ENCODE measurements at regions not wholly inside any gene's neighbourhood (a gene's known extent, or its start where the extent isn't known, plus 50 kb on each side); places are given as distances from the start of the nearest gene placed in this dataset.
A peak's percentile ranks its signal among the peaks of the same experiment; 100 is the strongest.

- Histone ChIP-seq H3K9me3 (replicated peaks) (no peaks in the 10 kb centered on the region), H3K4me1 (no peaks in the 10 kb centered on the region), H3K27ac (replicated peaks) (no peak overlapping the region), H3K27me3 (ENCODE audit: low read depth) (no peaks in the 10 kb centered on the region), H3K36me3 (no peaks in the 10 kb centered on the region), H3K4me3 (no peak overlapping the region)
- DNase-seq = no peak
- intact Hi-C loops (cut with micrococcal nuclease) = no loop called here
- TF ChIP-seq CTCF (IDR thresholded peaks at IDR 0.05; ENCODE audit: borderline replicate concordance) = peak; percentile 45
Measured at GRCh38 chr15:89034305-89034704, 54.0 kb upstream of the ABHD2 start.

GRCh38 chr15:89035150-89035549 lies 53.1 kb upstream of the ABHD2 start:
- no peaks in the 10 kb centered on the region for H3K4me1 ChIP-seq
- H3K4me3 ChIP-seq = no peak overlapping the region
- no peaks in the 10 kb centered on the region for H3K9me3 ChIP-seq (replicated peaks)
- H3K27me3 ChIP-seq (ENCODE audit: low read depth) = no peaks in the 10 kb centered on the region
- no peak for TF ChIP-seq CTCF (IDR thresholded peaks at IDR 0.05; ENCODE audit: borderline replicate concordance)
- no peaks in the 10 kb centered on the region for H3K36me3 ChIP-seq
- no peak overlapping the region for H3K27ac ChIP-seq (replicated peaks)
- intact Hi-C loops (cut with micrococcal nuclease) = no loop called here
- no peak for DNase-seq

- no peak overlapping the region for H3K27ac ChIP-seq (replicated peaks)
- H3K27me3 ChIP-seq (ENCODE audit: low read depth) = no peaks in the 10 kb centered on the region
- no peak for TF ChIP-seq CTCF (IDR thresholded peaks at IDR 0.05; ENCODE audit: borderline replicate concordance)
- H3K9me3 ChIP-seq (replicated peaks) = no peaks in the 10 kb centered on the region
- no peaks in the 10 kb centered on the region for H3K36me3 ChIP-seq
- H3K4me3 ChIP-seq = no peak overlapping the region
- no peaks in the 10 kb centered on the region for H3K4me1 ChIP-seq
- DNase-seq = no peak
- intact Hi-C loops (cut with micrococcal nuclease) = no loop called here
Measured at GRCh38 chr15:89035658-89036057, 52.6 kb upstream of the ABHD2 start.

- no peaks in the 10 kb centered on the region for H3K4me1 ChIP-seq
- intact Hi-C loops (cut with micrococcal nuclease) = no loop called here
- no peaks in the 10 kb centered on the region for H3K36me3 ChIP-seq
- DNase-seq = no peak
- no peak overlapping the region for H3K4me3 ChIP-seq
- H3K27ac ChIP-seq (replicated peaks) = no peak overlapping the region
- no peak for TF ChIP-seq CTCF (IDR thresholded peaks at IDR 0.05; ENCODE audit: borderline replicate concordance)
- H3K27me3 ChIP-seq (ENCODE audit: low read depth) = no peaks in the 10 kb centered on the region
- no peaks in the 10 kb centered on the region for H3K9me3 ChIP-seq (replicated peaks)
Measured at GRCh38 chr15:89038146-89038545, 50.1 kb upstream of the ABHD2 start.
